ENCODE measurements at regions not wholly inside any gene's neighbourhood (a gene's known extent, or its start where the extent isn't known, plus 50 kb on each side); places are given as distances from the start of the nearest gene placed in this dataset.

DNA sequence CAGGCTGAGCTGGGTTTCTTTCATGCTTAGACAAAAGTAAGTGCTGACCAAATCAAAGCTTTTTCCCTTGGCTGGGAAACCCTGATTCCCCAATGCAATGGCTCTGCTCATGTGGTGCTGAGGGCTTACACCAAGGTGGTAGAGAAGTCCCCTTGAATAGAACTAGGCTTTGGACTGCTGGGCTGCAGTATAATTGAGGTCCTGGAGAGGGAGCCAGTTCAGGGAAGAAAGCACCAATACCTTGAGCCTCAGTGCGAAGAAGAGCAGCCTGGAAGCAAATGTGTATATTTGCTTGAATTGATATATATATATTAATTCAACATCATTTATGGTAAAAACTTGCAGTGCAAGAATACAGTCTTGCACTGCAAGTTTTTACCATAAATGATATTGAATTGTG is 391.1 kb downstream of the RPS24 start:
- TF ChIP-seq, protein P1, sequence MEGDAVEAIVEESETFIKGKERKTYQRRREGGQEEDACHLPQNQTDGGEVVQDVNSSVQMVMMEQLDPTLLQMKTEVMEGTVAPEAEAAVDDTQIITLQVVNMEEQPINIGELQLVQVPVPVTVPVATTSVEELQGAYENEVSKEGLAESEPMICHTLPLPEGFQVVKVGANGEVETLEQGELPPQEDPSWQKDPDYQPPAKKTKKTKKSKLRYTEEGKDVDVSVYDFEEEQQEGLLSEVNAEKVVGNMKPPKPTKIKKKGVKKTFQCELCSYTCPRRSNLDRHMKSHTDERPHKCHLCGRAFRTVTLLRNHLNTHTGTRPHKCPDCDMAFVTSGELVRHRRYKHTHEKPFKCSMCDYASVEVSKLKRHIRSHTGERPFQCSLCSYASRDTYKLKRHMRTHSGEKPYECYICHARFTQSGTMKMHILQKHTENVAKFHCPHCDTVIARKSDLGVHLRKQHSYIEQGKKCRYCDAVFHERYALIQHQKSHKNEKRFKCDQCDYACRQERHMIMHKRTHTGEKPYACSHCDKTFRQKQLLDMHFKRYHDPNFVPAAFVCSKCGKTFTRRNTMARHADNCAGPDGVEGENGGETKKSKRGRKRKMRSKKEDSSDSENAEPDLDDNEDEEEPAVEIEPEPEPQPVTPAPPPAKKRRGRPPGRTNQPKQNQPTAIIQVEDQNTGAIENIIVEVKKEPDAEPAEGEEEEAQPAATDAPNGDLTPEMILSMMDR (conservative IDR thresholded peaks at IDR 0.05 in 1 of 2, IDR thresholded peaks at IDR 0.05 in 1 of 2; ENCODE audit: extremely low read depth in 1 of 2, insufficient read depth in 1 of 2, low read depth in 1 of 2, low read length in 2 of 2), result peak; percentile 23 to 44
- TF ChIP-seq EZH2 (IDR thresholded peaks at IDR 0.05; ENCODE audit: borderline replicate concordance, low read length), result no peak

Data from mammary epithelial cell (primary cell).